LNCAP (cell line): ENCODE measurements at regions not wholly inside any gene's neighbourhood (a gene's known extent, or its start where the extent isn't known, plus 50 kb on each side); places are given as distances from the start of the nearest gene placed in this dataset.

Source experiments
- TF ChIP-seq, protein P1 (sequence below): fragments of 450-650 bp; IDR thresholded peaks from 2 replicates; pipeline ENCODE4 v1.5.1; 2017; ENCODE audit warnings: mild to moderate bottlenecking

- TF ChIP-seq, protein P1, sequence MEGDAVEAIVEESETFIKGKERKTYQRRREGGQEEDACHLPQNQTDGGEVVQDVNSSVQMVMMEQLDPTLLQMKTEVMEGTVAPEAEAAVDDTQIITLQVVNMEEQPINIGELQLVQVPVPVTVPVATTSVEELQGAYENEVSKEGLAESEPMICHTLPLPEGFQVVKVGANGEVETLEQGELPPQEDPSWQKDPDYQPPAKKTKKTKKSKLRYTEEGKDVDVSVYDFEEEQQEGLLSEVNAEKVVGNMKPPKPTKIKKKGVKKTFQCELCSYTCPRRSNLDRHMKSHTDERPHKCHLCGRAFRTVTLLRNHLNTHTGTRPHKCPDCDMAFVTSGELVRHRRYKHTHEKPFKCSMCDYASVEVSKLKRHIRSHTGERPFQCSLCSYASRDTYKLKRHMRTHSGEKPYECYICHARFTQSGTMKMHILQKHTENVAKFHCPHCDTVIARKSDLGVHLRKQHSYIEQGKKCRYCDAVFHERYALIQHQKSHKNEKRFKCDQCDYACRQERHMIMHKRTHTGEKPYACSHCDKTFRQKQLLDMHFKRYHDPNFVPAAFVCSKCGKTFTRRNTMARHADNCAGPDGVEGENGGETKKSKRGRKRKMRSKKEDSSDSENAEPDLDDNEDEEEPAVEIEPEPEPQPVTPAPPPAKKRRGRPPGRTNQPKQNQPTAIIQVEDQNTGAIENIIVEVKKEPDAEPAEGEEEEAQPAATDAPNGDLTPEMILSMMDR = no peak
These were observed 825.6 kb upstream of the HS6ST1 start for GRCh38 chr2:129144082-129144791.

DNA sequence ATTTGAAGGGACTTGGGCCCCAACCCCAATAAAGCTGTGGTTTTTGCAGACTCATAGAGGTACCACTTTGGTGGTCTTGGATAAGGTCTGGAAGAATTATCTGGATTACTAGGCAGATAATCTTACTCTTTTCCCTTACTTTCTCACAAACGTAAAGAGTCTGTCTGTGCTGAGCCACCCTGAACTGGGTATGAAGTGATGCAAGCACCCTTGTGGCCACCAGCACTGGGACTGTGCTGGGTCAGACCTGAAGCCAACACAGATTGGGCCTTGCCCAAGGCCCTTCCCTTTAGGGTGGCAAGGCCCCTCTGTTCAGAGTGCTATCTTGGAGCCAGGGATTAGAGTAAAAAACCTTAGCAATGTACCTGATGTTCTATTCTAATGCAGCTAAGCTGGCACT lies 827.0 kb upstream of the RAB6C start:
- TF ChIP-seq, protein P1 = no peak

- TF ChIP-seq, protein P1 = no peak
These were observed 818.6 kb upstream of the RAB6C start for GRCh38 chr2:129160879-129161278.

DNA sequence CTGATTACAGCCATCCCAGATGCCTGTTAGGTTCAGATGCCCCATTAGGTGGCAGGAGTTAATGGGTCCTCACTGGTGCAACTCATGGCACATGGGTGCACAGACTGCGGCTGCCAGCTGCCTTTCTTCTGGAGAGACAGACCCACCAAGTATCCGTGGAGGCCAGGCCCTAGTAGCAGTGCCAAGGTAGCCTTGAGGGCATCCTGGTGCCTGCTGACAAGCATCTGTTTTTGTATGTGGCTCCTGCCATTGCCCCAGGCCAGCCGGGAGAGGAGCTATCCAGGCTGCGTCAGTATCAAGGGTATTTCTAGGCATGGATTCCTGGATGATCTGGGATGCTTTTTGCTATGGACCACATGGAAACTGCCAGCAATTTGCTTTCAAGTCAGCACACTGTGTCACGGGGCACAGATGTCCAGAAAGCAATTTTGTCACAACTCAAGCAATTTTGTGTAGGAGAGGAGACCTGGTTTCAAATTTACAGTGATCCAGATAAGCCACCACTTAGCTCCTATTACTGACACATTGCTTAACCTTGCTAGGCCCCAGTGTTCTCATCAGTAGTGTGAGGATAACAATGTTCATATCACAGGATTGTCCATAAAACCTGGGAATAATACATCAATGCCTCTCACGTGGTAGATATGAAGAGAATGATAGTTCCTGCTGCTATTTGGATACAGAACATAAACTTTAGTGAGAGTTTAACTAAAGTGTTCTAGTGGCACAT lies 815.1 kb upstream of the RAB6C start:
- TF ChIP-seq, protein P1 = no peak

GRCh38 chr2:129165006-129165405 lies 814.5 kb upstream of the RAB6C start:
- TF ChIP-seq, protein P1 = no peak

DNA sequence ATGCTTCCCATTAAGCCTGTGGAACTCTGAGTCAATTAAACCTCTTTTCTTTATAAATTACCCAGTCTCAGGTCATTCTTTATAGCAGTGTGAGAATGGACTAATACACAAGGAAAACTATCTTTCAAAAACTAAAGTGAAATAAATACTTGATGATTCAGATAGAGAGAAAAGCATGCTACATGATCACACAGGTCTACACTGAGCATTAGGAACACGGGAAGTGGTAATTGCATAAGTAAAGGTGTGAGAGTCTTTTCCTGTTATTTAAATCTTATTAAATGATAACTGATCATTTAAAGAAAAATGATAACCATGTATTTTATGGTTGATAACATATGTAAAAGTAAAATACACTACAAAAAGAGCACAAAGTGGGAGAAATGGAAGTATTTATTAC lies 812.0 kb upstream of the RAB6C start:
- TF ChIP-seq, protein P1 = no peak

GRCh38 chr2:129170570-129170969 lies 808.9 kb upstream of the RAB6C start:
- TF ChIP-seq, protein P1 = no peak
